ENCODE measurements at regions not wholly inside any gene's neighbourhood (a gene's known extent, or its start where the extent isn't known, plus 50 kb on each side); places are given as distances from the start of the nearest gene placed in this dataset.

GRCh38 chr17:34091975-34092374 lies 163.1 kb upstream of the CCL2 start:
- no peak overlapping the region for H2AFZ ChIP-seq (replicated peaks; ENCODE audit: low read length, poor library complexity)
- H3K4me3 ChIP-seq (ENCODE audit: insufficient read depth, low read depth, low read length) = no peak overlapping the region
- H3K36me3 ChIP-seq (ENCODE audit: control insufficient read depth, insufficient read depth, low read length) = no peaks in the 10 kb centered on the region
- H3K9ac ChIP-seq (ENCODE audit: low read depth, low read length) = no peak overlapping the region
- BruUV-seq (replicated peaks) = no TSS peak
- H3K18ac ChIP-seq (ENCODE audit: low read depth, low read length) = no peak overlapping the region
- no peak overlapping the region for H3K4ac ChIP-seq (ENCODE audit: low read depth, low read length)
- no peak for DNase-seq
- in situ Hi-C loops (cut with MboI; ENCODE audit: low sequenced_read_pairs) (no loop called here), intact Hi-C loops (cut with micrococcal nuclease) (no loop called here), dilution Hi-C loops (cut with HindIII; ENCODE audit: low sequenced_read_pairs, unreplicated experiment) (no loop called here)
- no peaks in the 10 kb centered on the region for H3K4me1 ChIP-seq (ENCODE audit: control insufficient read depth, insufficient read depth, low read length)
- no peaks in the 10 kb centered on the region for H3K79me1 ChIP-seq (ENCODE audit: low read depth in 1 of 2, low read length in 2 of 2)
- no peak overlapping the region for H4K8ac ChIP-seq (ENCODE audit: low read depth in 2 of 2, low read length in 2 of 2)
- no peaks in the 10 kb centered on the region for H4K20me1 ChIP-seq (ENCODE audit: insufficient read depth, low read length)
- no peak overlapping the region for H3K56ac ChIP-seq (ENCODE audit: extremely low read depth, insufficient read depth, low read length)
- H3K4me2 ChIP-seq (ENCODE audit: low read depth, low read length) = no peak overlapping the region
- H2AK9ac ChIP-seq (replicated peaks; ENCODE audit: low read depth, low read length, poor library complexity) = no peak overlapping the region
- ATAC-seq (ENCODE audit: low read depth) = no peak
- no peaks in the 10 kb centered on the region for H3K27me3 ChIP-seq (ENCODE audit: control insufficient read depth, insufficient read depth, low read length)
- H2BK20ac ChIP-seq (ENCODE audit: low read depth, low read length) = no peak overlapping the region
- H3K27ac ChIP-seq (ENCODE audit: insufficient read depth, low read length) = no peak overlapping the region
- POLR2A ChIA-PET (ENCODE audit: unreplicated experiment) = no interaction called here
- H4K5ac ChIP-seq (ENCODE audit: low read depth, low read length) = no peak overlapping the region
- CTCF ChIA-PET = no interaction called here
- H2BK120ac ChIP-seq (ENCODE audit: low read depth, low read length) = no peak overlapping the region
- TF ChIP-seq USF2 (IDR thresholded peaks at IDR 0.05; ENCODE audit: low read depth, low read length) (no peak), NFE2L2 (IDR thresholded peaks at IDR 0.05; ENCODE audit: low read depth, low read length) (no peak), CTCF (conservative IDR thresholded peaks at IDR 0.05; ENCODE audit: low read depth, low read length) (no peak), CHD1 (IDR thresholded peaks at IDR 0.05; ENCODE audit: low read depth, low read length) (no peak), MAFK (IDR thresholded peaks at IDR 0.05; ENCODE audit: low read depth, low read length) (no peak), SMC3 (IDR thresholded peaks at IDR 0.05; ENCODE audit: low read depth, low read length) (no peak), POLR2A (IDR thresholded peaks at IDR 0.05; ENCODE audit: low read depth, low read length) (no peak), MXI1 (IDR thresholded peaks at IDR 0.05; ENCODE audit: borderline replicate concordance, low read depth, low read length) (no peak), RFX5 (IDR thresholded peaks at IDR 0.05; ENCODE audit: low read depth, low read length) (no peak), FOS (IDR thresholded peaks at IDR 0.05; ENCODE audit: low read depth, low read length) (no peak), BHLHE40 (IDR thresholded peaks at IDR 0.05; ENCODE audit: low read depth, low read length) (no peak), RAD21 (IDR thresholded peaks at IDR 0.05; ENCODE audit: low read length) (no peak), CEBPB (IDR thresholded peaks at IDR 0.05; ENCODE audit: low read depth, low read length) (no peak), ELK1 (IDR thresholded peaks at IDR 0.05; ENCODE audit: borderline replicate concordance, low read depth, low read length) (no peak), RCOR1 (IDR thresholded peaks at IDR 0.05; ENCODE audit: insufficient replicate concordance, low read length) (no peak), MAZ (IDR thresholded peaks at IDR 0.05; ENCODE audit: borderline replicate concordance, low read depth, low read length) (no peak)
- peaks cover 5% of the 10 kb centered on the region; the same call in 1 of the 2 replicates for H3K9me3 ChIP-seq (ENCODE audit: control insufficient read depth, insufficient read depth, low read length)
- no peaks in the 10 kb centered on the region for H3K9me1 ChIP-seq (ENCODE audit: insufficient read depth, low read length)
- no peak overlapping the region for H2BK15ac ChIP-seq (ENCODE audit: low read depth, low read length)
- no peak overlapping the region for H4K91ac ChIP-seq (ENCODE audit: insufficient read depth, low read depth, low read length)
- no CpG with 5 or more reads among the region's 3 CpGs for WGBS, 2 experiments (ENCODE audit: extremely low coverage in 2 of 2, insufficient read length in 1 of 2)
- no peak overlapping the region for H2BK5ac ChIP-seq (ENCODE audit: low read depth, low read length, poor library complexity, severe bottlenecking)
- no peak overlapping the region for H3K14ac ChIP-seq (replicated peaks; ENCODE audit: low read depth, low read length)
- H3K23ac ChIP-seq (ENCODE audit: low read depth, low read length) = no peak overlapping the region
- no peak overlapping the region for H2AK5ac ChIP-seq (ENCODE audit: low read depth, low read length)

All from IMR-90 (cell line).